GM11168 (cell line): ENCODE measurements at regions not wholly inside any gene's neighbourhood (a gene's known extent, or its start where the extent isn't known, plus 50 kb on each side); places are given as distances from the start of the nearest gene placed in this dataset.

Experiments
- in situ Hi-C: fragments of 300-500 bp; cut with MboI; formaldehyde crosslinking; loops from one replicate; pipeline ENCODE4 v1.12.0; 2022; ENCODE audit warnings: low sequenced_read_pairs; ENCODE audit not compliant: unreplicated experiment

DNA sequence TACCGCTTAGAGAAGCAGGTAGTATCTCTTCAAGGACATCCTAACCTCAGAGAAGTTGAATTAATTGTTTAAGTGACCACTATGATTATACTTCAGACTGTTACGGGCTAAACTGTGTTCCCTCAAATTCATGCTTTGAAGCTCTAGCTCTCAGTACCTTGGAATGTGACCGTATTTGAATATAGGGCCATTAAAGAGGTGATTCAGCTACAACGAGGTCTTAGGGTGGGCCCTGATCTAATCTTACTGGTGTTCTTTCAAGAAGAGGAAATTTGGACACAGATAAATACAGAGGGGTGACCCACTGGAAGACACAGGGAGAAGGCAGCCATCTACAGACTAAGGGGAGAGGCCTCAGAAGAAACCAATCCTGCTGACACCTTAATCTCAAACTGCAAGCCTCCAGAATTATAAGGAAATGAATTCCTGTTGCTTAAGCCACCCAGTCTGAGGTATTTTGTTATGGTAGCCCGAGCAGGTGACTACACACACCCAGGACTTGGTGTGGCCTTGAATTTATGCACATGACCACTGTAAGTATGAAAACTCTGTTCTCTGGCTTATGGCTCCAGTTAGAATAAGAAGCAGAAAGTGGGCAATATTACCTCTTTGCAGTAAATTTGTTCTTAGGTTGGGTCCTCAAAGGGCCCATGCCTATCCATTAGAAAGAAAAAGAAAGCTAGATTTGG, 249.1 kb downstream of the DHX35 start:
- in situ Hi-C loops: no loop called here

DNA sequence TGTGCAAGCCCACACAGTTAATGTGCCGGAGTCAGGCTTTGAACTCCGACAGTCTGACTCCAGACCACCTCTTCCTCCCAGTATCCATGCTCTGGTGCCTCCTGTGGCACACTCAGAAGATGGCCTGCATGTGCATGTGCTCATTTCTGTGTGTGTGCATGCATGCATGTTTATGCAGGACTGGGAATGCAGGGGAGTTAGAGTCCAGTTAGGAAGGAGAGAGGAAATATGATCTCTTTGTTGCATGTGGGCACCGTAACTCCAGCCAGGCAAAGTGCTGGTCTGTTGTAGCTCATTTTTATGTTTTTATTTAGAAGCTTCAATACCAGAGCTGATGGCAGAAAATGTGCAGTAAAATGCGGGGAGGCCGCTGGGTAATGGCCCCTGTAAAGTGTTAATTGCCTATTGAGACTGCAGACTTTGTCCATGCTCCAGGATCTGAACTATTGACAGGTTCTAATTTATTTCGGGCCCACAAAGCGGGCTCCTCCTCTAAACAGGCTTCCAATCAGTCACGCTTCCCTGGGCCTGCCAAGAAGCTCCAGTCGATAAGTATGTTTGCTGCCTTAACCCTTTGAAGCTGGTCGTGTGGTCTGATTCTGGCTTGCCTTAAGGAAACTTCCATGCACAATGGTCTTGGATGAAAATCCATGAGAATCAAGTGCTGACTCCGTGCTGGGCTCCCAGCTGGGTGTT, 248.3 kb downstream of the DHX35 start:
- in situ Hi-C loops: no loop called here

DNA sequence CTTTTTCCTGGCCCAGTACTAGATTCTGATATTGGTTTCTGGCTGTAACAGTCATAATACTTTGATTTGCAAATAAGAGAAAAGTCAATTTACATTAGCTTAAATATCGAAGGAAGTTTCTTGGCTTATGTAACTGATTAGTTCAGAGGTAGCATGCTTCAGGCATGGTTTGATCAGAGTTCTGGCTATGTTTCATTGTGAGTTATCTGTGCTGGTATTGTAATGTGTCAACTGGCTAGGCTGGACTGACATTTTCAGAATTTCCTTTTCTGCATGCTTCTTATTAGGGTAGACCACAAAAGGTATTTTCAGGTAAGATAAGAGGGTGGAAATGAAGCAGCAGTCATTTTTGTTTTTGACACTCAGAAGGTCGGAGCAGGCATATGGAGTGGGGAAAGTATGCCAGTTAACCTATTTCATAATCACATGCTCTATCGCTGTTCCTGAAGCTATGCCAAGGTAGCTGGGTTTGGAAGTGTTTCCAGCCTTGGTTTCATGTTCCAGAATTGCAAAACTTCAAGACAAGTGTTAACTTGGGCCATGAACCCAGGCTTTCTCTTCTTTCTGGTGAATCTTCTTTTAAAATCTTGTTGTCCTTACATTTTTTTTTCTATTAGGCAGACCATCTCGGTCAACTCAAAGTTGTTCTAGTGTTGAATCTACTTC, 244.9 kb downstream of the DHX35 start:
- in situ Hi-C loops: no loop called here

DNA sequence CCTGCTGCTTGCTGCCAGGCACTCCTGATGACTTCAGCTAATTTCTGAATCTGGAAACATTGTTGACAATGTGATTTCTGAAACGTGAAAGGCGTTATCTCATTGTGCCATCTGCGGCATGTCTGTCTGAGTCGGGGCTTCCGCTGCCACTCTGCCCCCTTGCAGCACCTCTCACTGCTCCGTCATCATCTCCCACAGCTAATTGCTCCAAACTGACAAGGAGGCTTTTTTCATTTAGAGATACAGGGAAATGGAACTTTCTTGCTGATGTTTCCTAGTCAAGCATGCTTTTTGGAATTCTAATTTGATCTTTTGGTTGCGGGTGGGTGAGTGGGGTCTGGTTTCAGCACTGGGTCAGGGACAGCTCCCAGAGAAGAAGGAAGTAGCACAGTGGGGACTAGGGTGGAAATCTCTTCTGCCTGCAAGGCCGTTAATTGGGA, 233.5 kb downstream of the DHX35 start:
- in situ Hi-C loops: no loop called here

DNA sequence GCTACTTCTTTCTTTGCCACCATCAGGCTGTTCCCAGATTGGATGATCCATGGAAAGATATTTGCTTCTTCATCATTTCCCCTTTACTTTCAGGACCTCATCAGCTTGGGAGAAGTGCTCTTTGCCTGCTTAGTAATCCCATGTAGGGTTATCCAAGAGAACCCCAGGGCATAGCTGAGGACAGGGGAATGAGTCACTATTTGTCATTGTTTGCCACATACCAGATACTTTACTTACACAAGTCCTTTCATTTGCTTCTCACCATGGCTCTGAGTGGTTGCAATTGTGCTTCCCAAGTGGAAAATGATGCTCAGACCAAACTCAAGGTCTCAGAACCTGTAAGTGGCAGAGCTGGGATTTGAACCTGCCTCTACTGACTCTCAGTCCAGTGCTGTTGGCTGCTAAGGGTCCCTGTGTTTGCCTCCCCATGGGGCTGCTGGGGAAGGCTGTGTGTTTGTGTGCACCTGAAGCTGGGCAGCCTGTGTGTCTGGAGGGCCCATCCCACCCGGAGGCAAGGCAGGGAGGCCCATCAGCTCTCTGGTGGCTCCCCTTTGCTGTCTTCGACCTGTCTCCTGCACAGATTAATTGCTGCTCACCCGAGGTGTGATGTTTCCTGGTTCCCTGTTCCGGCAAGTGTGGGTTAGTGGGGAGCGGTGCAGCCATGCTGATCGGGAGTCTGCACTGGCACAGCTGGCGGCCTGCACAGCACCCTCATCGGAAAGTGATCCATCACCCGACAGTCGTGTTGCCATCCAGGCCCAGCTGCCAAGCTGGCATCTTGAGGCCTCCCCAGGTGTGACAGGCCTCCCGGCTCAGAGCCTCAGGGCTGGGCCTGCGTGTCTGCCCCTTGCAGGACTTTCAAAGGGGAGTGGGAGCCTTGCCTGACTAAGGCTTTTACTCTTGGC, 228.8 kb downstream of the DHX35 start:
- in situ Hi-C loops: no loop called here

DNA sequence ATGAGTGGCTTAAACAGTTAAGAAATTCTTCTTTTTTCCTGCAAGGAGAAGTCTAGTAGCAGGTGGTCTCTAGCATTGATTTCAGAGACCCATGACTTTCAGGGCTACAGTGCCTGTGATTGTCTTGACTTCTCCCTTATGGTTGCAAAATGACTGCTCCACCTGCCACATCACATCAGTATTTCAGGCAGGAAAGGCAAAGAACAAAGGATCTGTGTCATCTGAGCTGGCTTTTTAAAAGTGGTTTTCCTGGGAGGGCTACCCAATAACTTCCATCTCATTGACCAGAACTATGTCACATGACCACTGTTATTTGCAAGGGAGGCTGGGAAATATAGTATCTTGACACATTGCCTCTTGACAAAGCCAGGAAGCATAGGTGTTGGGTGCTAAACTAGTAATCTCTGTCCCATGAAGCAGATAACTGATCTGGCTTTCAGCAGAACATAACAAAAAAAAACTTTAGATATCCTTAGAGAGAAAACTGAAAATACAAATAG, 226.2 kb downstream of the DHX35 start:
- in situ Hi-C loops: no loop called here

DNA sequence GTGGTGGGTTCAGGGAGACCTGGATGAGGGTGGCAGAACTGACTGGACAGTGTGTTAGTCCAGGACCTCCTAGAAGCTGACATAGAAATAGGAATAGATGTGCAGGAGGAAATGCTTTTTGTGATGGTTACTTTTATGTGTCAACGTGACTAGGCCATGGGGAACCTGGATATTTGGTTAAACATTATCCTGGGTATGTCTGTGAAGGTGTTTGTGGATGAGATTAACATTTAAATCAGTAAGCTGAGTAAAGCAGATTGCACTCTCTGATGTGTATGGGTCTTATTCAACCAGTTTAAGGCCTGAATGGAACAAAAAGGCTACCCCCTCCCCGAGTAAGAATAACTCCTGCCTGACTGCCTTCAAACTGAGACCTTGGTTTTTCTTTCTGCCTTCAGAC, 219.3 kb downstream of the DHX35 start:
- in situ Hi-C loops: no loop called here

DNA sequence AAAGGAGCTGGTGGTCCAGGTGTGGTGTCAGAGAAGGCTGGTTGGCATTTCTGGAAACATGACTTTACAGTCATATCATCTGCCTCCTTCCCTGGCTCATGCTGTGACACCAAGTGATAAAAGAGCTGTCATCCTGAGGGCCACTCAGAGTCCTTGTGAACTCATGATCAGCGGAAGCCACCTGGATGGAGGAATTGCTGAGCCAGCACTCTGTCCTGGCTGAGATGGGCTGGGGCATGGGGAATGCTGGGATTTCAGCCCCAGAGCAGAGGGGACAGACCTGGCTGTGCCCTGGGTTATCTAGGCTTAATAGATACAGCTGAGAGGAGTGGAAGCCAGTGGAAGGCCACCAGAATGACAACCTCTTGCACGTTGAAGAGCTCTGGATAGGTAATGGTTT, 214.3 kb downstream of the DHX35 start:
- in situ Hi-C loops: no loop called here

DNA sequence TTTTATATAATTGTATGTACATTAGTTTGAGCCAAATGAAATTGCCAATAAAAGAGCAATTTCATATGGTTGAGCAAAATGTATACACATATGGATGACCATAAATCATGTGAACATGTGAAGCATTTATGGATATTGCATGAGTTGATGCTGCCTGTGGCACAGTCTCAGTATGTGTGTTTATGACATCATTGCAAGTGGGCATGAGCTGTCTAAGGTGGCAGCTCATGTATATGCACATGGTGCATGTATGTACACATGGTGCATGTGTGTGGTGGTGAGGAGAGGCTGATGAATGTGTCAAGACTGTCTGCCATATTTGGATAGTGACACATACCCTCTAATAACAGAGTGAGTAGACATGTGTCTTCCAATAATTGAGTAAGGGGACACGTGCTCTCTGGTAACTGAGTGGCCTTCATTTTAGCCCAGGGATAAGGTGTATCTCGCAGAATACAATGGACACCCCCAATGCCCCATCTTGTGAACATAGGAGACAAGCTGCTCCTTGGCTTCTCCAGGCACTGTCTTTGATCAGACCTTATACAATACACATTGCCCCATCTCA, 208.8 kb downstream of the DHX35 start:
- in situ Hi-C loops: no loop called here

DNA sequence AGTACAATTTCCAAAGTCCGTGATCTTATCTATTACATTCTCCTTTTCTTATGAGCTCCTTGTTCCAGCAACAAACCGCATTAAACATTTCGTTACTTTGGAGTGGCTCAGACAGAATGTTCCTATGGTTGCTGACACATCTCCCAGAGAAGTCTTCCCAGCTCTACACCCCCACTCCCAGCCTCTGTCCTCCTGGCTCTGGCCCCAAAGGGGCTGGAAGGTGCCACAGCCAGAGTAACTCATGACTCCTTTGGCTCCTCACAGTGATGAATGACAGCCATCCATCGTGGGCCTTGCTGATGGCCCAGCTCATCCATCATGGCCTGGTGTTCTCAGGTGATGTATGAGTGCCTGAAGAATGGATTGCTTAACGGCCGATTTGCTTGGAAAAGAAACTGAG, 203.0 kb downstream of the DHX35 start:
- in situ Hi-C loops: no loop called here

DNA sequence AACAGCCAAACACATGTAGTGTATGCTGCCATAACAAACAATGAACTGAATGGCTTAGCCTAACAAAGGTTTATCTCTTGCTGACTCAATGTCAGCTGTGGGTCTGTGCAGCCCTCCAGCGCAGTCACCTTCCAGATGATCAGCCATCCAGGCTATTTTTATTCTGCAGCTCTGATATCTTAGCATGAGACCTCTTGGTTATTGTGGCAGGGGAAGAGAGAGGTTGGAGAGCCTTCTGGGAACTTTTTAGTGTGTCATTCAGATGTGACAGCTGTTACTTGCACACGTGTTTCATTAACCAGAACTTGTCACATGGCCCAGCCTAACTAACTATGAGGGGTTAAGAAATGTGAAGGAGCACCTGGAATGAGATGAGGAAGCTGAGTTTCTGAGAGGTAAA, 202.5 kb downstream of the DHX35 start:
- in situ Hi-C loops: no loop called here

DNA sequence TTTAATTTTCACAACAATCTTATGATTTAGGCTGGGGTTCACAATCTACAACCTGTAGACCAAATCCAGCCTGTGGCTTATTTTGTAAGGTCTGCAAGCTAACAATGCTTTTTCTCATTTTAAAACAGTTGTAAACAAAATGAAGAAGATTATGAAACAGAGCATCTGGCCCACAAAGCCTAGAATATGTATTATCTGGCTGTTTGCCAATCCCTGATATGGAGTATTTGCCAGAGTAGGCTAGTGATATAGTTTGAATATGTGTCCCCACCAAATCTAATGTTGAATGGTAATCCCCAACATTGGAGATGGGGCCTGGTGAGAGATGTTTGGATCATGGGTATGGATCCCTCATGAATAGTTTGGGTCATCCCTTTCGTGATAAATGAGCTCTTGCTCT, 201.8 kb downstream of the DHX35 start:
- in situ Hi-C loops: no loop called here

DNA sequence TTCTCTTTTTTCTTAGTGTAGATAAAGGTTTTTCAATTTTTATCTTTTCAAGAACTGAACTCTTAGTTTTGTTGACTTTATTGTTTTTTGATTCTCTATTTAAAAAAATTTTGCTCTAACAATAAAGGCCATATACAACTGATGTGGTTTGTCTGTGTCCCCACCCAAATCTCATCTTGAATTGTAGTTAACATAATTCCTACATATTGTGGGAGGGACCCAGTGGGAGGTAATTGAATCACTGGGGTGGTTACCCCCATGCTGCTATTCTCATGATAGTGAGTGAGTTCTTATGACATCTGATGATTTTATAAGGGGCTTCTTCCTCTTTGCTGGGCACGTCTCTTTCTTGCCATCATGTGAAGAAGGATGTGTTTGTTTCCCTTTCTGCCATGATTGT, 199.8 kb downstream of the DHX35 start:
- in situ Hi-C loops: no loop called here

DNA sequence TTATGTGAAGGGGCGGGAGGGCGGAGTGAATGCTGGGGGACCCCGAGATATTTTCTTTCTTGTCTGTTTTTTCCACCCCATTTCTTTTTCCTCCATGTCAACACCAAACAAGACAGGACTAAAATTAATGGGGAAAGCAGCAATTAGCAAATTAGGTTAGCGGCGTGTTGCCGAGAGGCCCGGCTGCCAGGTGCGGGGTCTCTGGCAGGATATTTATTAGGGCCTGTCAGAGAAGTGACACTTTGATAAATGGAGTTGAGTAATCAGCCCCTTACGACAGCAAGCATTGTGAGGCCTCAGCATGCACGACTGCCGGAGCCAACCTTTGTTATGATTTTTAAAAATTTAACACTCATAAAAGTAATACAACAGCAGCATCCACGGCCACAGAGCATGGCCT, 193.8 kb downstream of the DHX35 start:
- in situ Hi-C loops: no loop called here

DNA sequence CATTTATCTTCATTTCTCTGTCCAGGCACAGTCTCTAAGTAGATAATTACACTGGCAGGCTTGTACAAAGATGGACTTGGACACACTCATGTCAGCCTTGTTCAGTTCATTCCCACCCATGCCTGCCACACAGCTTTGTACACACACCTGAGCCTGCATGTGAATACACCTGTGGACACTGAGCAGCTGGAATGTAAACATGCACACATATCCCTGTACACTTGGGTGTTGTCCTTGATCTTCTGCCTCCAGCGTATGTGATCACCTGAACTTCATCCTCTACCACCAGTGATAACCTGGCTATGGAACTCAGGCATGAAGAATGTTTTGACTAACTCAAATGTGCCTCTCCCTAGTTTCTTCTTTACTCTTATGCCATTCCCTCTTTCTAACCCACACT, 190.6 kb downstream of the DHX35 start:
- in situ Hi-C loops: no loop called here

DNA sequence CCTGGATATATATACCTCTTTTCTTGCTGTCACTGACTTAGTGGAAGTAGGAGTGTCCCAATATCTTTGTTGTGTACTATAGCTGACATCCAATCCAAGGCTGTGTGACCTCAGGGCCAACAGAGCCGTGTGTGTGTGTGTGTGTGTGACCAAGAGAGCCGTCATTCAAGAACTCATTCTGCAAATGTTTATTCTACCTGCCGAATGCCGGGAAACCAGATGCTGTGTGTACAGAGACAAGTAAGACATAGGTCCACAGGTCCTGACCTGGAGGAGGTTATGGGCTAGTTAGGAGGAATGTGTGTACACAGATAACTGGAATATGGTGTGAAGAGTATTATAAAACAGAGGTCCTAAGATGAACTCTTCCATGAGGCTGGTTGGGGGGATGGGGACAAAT, 190.0 kb downstream of the DHX35 start:
- in situ Hi-C loops: no loop called here

DNA sequence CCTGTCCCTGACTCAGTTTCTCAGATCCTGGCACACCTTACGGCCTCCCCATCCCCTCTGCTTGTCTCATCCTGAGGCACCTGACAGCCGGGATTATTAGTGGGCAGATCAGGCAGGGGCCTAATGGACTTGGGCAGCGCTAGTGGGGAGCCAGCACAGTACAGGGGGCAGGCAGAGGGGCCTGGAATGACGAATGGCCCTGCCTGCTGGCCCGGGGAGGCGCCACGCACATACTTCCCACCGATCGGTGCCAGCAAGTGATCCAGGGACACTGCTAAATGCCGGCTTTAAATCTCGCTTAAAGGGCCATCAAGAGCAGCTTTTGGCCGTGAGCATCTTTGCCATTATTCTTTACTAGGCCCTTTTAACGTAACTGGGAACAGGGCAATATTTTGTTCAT, 188.4 kb downstream of the DHX35 start:
- in situ Hi-C loops: no loop called here

DNA sequence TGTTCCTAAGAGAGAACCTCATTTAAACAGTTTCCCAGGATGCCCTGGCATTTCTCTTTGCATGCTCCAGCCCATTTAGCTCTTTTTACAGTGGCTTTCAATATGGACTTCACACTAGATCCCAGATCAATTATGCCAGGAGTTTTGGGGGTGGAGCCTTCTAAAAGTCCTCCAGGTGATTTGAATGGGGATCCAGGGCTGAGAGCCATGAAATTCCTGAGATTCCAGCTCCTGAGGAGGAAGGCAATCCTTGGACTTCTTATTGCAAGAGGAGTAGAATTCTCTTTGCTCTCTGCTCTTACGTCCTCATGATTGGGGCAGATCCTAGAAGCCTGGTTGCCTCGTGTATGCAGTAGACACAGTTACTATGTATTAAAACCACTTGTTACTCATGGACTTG, 184.2 kb downstream of the DHX35 start:
- in situ Hi-C loops: no loop called here

DNA sequence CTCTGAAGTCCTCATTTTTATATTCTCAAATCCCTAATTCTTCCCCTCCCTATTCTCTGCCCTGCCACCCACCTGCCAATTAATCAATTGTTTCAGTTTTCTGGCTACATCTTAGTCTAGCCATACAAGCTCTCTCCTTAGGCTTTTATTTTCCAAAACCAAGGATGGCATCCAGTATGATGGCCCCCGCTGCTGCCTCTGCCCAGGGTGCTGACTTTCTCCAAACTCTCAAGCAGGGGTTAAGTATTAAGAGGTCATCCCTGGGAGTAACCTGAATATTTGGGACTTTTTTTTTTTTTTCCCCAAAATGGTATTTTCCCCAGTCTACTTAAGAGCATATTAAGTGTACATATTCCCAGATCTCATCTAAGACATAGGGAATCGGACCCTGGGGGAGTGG, 183.8 kb downstream of the DHX35 start:
- in situ Hi-C loops: no loop called here

DNA sequence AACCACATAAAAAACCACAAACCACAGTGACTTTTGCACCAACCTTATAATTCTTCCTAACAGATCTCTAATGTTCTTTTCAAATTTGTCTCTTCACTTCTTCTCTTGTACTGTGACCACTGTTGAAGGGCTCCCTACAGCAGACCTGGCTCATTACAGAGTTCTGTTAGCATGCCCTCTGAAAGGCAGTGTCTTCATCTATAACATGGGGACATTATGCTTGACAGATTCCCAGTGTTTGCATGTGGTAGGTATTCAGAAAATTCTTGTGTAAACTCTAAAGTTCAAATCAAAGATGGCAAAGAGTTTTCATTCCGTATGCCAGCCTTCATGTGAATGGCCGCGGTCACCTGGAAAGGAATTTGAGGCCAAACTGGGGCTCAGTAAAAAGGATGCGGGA, 182.6 kb downstream of the DHX35 start:
- in situ Hi-C loops: no loop called here
